ENCODE measurements at regions not wholly inside any gene's neighbourhood (a gene's known extent, or its start where the extent isn't known, plus 50 kb on each side); places are given as distances from the start of the nearest gene placed in this dataset.
"Not testable (repeated sequence)": the region's sequence is repeated elsewhere in the genome, so short reads cannot be mapped to it uniquely, and the experiment has no call there.

DNA sequence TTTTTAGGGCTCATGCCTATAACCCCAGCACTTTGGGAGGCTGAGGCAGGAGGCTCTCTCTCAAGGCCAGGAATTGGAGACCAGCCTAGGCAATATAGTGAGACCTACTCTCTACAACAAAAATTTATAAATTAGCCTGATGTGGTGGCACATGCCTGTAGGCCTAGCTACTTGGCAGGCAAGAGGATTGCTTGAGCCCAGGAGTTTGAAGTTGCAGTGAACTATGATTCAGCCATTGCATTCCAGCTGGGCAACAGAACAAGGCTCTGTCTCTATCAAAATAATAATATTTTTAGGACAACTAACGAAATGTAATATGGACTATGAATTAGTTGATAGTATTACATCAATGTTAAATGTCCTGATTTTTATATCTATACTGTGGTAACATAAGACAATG is 68.8 kb upstream of the ARID1A start:
- no peak for DNase-seq

DNA sequence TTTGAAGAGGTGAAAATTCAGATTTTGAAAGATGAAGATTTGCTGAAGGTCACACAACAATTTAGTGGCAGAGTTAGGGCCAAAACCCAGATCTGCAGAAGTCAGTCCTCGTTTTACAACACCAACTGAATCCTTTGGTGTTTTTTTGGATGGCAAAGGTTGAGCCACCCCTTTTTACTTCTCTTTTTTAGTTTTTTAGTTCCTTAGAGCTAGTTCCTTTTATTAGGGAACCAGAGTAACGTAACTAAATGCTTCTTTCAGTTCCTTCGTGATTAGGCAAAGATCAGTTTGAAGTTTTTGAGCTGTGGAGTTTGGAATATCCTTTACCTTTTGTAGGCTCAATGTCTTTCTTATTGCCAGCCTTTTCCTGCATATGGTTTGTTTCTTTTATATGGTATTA is 67.9 kb upstream of the ARID1A start:
- peak; percentile 67 for DNase-seq

DNA sequence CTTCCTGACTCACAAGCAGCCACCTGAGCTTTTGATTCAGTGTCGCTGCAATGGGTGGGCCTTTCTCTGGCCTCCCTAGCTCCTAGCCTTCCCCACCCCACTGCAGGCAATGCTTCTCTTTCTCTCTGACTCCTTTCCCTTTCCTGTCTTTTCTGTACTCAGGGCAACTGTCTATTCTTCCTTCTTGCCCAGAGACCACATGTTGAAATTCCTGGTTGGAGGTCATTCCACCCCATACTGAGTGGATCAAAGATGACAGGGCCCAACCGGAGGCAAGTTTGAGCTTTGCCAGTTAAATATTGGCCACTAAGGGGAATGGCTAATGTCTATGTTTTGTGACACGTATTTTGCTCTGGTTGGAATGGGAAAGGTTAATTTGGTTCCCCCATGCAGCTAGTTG is 65.2 kb upstream of the ARID1A start:
- no peak for DNase-seq

DNA sequence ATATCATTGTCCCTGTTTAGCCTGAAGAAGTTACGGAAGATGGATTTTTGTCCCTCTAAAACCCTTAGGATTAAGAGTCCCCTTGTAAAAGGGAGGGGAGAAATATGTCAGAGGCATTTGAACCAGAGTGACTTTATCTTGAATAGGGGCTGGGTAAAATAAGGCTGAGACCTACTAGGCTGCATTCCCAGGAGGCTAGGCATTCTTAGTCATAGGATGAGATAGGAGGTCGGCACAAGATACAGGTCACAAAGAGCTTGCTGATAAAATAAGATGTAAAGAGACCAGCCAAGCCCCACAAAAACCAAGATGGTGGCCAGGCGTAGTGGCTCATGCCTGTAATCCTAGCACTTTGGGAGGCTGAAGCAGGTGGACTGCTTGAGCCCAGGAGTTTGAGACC is 60.0 kb upstream of the ARID1A start:
- not testable (repeated sequence) for DNase-seq

DNA sequence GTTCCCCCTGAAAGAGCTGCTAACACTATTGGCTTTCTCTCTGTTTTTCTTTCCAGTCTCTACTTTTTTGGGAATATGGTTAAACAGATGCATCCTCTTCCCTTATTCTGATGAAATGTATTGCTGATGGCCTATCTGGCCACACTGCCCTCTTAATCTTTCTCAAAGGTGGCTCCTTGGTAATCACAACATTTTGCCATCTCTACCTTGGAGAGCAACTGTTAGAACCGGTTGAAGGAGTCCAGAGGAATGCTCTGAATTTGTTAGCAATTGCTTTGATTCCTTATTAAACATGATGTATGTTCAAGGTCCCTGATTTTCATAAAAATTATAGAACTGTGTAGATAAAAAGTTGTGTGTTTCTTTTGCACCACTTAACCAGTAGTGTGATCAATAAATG is 50.1 kb upstream of the ARID1A start:
- no peak for DNase-seq
